PC-9 (cell line): ENCODE measurements at regions not wholly inside any gene's neighbourhood (a gene's known extent, or its start where the extent isn't known, plus 50 kb on each side); places are given as distances from the start of the nearest gene placed in this dataset.

Experiments
- CTCF ChIP-seq: fragments of 200-600 bp; sonication (generic); conservative IDR thresholded peaks from 2 replicates; pipeline ENCODE4 v1.6.1; 2017; ENCODE audit warnings: mixed run types, antibody characterized with exemption, mild to moderate bottlenecking, moderate library complexity
- EZH2 ChIP-seq: fragments of 200-600 bp; sonication (generic); IDR thresholded peaks from 2 replicates; pipeline ENCODE4 v1.8.0; 2017; ENCODE audit warnings: antibody characterized with exemption, low read depth

- no peak for TF ChIP-seq CTCF
- no peak for TF ChIP-seq EZH2
These were observed 1184.9 kb downstream of the HACE1 start for GRCh38 chr6:103674790-103675189.
